ENCODE measurements at regions not wholly inside any gene's neighbourhood (a gene's known extent, or its start where the extent isn't known, plus 50 kb on each side); places are given as distances from the start of the nearest gene placed in this dataset.

DNA sequence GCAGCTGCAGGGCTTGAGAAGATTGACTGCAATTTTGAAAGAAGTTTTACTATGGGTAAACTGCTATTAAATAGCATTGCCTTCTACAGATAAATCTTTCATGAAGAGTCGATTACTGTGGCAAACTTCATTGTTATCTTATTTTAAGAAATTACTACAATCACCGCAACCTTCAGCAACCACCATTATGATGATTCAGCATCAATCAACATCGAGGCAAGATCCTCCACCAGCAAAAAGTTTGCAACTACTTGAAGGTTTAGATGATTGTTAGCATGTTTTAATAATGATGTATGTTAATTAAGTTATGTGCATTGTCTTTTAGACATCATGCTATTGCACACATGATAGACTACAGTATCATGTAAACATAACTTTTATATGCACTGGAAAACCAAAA is 1511.0 kb downstream of the FSTL5 start:
- Histone ChIP-seq H3K9me3 (no peaks in the 10 kb centered on the region), H3K36me3 (no peaks in the 10 kb centered on the region), H3K4me1 (no peaks in the 10 kb centered on the region), H3K4me3 (no peak overlapping the region), H3K27me3 (no peaks in the 10 kb centered on the region), H3K27ac (no peak overlapping the region)
- intact Hi-C loops (cut with DNase I): no loop called here
- TF ChIP-seq, protein P1, sequence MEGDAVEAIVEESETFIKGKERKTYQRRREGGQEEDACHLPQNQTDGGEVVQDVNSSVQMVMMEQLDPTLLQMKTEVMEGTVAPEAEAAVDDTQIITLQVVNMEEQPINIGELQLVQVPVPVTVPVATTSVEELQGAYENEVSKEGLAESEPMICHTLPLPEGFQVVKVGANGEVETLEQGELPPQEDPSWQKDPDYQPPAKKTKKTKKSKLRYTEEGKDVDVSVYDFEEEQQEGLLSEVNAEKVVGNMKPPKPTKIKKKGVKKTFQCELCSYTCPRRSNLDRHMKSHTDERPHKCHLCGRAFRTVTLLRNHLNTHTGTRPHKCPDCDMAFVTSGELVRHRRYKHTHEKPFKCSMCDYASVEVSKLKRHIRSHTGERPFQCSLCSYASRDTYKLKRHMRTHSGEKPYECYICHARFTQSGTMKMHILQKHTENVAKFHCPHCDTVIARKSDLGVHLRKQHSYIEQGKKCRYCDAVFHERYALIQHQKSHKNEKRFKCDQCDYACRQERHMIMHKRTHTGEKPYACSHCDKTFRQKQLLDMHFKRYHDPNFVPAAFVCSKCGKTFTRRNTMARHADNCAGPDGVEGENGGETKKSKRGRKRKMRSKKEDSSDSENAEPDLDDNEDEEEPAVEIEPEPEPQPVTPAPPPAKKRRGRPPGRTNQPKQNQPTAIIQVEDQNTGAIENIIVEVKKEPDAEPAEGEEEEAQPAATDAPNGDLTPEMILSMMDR (IDR thresholded peaks at IDR 0.05): no peak
- DNase-seq (ENCODE audit: low spot score in 2 of 2): no peak

DNA sequence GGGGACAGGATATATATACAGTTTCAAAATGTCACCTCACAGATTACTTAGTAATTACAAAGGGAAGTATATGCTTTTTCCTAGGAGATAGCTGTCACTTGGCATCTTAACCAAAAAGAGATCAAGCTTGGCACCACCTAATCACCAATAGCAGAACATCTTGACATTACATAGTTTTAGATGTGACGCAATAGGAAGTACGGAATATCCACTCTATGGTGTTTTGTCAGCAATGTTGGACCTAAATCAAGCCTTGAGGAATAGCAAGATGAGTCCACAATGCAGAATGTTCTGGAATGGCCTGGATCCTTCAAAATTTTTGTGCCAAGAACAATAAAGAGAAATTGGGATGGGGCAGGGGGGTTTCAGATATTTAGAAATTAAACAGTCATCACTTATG is 1488.2 kb downstream of the FSTL5 start:
- intact Hi-C loops (cut with DNase I): no loop called here
- Histone ChIP-seq H3K36me3 (no peaks in the 10 kb centered on the region), H3K9me3 (no peaks in the 10 kb centered on the region), H3K4me3 (no peak overlapping the region), H3K27ac (no peak overlapping the region), H3K27me3 (no peaks in the 10 kb centered on the region), H3K4me1 (no peaks in the 10 kb centered on the region)
- TF ChIP-seq, protein P1 (IDR thresholded peaks at IDR 0.05): no peak
- no peak for DNase-seq (ENCODE audit: low spot score in 2 of 2)

- Histone ChIP-seq H3K4me3 (no peak overlapping the region), H3K4me1 (no peaks in the 10 kb centered on the region), H3K9me3 (no peaks in the 10 kb centered on the region), H3K27ac (no peak overlapping the region), H3K27me3 (no peaks in the 10 kb centered on the region), H3K36me3 (no peaks in the 10 kb centered on the region)
- TF ChIP-seq, protein P1 (IDR thresholded peaks at IDR 0.05): no peak
- intact Hi-C loops (cut with DNase I): no loop called here
- no peak for DNase-seq (ENCODE audit: low spot score in 2 of 2)
These were observed 1478.1 kb downstream of the FSTL5 start for GRCh38 chr4:160685729-160686128.

DNA sequence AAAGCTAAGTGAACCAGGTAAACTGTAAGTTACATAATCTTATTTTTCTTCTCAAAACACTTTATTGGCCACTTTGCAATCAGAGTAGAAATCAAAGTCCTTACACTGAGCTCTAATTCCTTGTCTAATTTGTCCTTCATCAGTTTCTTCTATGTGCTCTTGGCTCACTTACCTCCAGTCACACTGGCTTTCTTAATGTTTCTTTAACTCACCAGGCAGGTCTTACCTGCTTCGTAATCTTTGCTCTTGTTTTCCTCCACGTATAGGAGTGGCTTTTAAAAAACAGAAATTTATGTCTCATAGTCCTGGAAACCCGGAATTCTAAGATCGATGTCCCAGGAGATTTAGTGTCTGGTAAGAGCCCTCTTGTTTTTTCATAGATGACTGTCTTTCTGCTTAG is 1462.1 kb downstream of the FSTL5 start:
- TF ChIP-seq, protein P1 (IDR thresholded peaks at IDR 0.05): no peak
- Histone ChIP-seq H3K9me3 (no peaks in the 10 kb centered on the region), H3K27me3 (no peaks in the 10 kb centered on the region), H3K4me1 (no peaks in the 10 kb centered on the region), H3K36me3 (no peaks in the 10 kb centered on the region), H3K4me3 (no peak overlapping the region), H3K27ac (no peak overlapping the region)
- no peak for DNase-seq (ENCODE audit: low spot score in 2 of 2)
- intact Hi-C loops (cut with DNase I): no loop called here

DNA sequence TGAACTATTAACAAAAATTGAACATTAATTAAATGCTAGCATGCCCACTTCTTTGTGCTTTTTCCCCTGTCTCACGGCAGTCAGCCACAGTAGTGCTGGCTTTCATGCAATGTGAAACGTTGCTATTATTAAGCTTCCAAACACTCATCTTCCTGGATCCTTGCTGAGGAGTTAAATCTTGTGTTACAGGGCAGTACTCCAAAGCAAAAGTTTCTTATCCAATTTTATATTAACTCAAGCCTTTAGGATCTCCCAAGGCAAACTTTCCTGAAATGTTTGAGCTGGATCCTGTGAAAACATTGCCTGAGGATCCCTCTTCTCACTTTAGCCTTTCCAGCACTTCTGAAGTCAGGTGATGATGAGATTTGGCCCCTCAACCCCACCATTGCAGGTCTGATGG is 1454.8 kb downstream of the FSTL5 start:
- Histone ChIP-seq H3K36me3 (no peaks in the 10 kb centered on the region), H3K27ac (no peak overlapping the region), H3K9me3 (no peaks in the 10 kb centered on the region), H3K27me3 (no peaks in the 10 kb centered on the region), H3K4me1 (no peaks in the 10 kb centered on the region), H3K4me3 (no peak overlapping the region)
- TF ChIP-seq, protein P1 (IDR thresholded peaks at IDR 0.05): no peak
- intact Hi-C loops (cut with DNase I): no loop called here
- no peak for DNase-seq (ENCODE audit: low spot score in 2 of 2)

DNA sequence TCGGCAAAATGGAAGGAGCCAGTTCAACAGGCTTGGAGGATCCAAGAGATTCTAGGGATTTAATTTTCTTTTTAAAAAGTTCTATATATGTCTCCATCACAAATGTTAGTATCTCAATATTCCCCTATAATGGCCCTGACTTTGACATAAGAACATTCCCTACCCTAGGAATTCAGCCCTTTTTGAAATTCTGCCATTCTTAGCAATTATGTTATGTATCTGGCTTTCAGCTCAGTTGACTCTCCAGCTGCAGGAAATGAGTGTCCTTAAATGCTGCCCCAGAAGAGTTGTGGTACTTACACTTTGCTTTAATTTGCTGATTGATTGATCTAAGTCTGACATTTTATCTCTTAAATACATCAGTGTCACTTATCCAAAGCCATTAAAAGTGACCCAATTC is 1454.3 kb downstream of the FSTL5 start:
- TF ChIP-seq, protein P1 (IDR thresholded peaks at IDR 0.05): no peak
- Histone ChIP-seq H3K9me3 (no peaks in the 10 kb centered on the region), H3K36me3 (no peaks in the 10 kb centered on the region), H3K27me3 (no peaks in the 10 kb centered on the region), H3K4me3 (no peak overlapping the region), H3K4me1 (no peaks in the 10 kb centered on the region), H3K27ac (no peak overlapping the region)
- no peak for DNase-seq (ENCODE audit: low spot score in 2 of 2)
- intact Hi-C loops (cut with DNase I): no loop called here

All from ascending aorta (tissue), 2 donors.